NB4 (cell line): ENCODE measurements at regions not wholly inside any gene's neighbourhood (a gene's known extent, or its start where the extent isn't known, plus 50 kb on each side); places are given as distances from the start of the nearest gene placed in this dataset.

Experiments
- POLR2A ChIP-seq: IDR thresholded peaks from 2 replicates; pipeline ENCODE4 v1.6.1; 2011; ENCODE audit warnings: mild to moderate bottlenecking; ENCODE audit not compliant: insufficient read length; ENCODE audit errors: extremely low read depth
- TF ChIP-seq, protein P1 (sequence below): IDR thresholded peaks from 2 replicates; pipeline ENCODE4 v1.6.1; 2011; ENCODE audit warnings: low read depth, low read length
- TF ChIP-seq, protein P2 (sequence below): IDR thresholded peaks from one replicate; pipeline ENCODE4 v1.5.1; 2012; ENCODE audit warnings: low read depth, low read length

DNA sequence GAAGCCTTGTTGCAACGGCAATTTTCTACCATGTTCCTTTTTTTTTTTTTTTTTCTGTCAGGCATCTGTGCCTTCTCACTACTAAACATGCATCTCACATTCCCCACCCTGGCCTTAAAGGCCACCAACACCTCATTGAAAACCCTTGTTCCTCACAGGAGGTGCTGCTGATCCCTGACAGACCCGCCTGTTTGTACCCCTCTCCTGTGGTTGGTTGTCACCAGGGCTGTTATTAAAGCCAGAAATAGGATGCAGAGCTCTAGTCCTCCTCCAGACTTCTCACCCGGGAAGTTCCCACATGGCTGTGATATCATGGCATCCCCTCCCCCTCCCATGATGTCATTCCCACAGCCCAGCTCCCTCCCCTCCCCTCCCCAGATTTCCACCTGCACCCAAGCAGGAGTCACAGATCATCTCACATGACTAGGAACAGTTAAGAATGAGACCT is 302.8 kb upstream of the NCAM1 start:
- TF ChIP-seq, protein P1, sequence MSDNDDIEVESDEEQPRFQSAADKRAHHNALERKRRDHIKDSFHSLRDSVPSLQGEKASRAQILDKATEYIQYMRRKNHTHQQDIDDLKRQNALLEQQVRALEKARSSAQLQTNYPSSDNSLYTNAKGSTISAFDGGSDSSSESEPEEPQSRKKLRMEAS: no peak
- TF ChIP-seq, protein P2, sequence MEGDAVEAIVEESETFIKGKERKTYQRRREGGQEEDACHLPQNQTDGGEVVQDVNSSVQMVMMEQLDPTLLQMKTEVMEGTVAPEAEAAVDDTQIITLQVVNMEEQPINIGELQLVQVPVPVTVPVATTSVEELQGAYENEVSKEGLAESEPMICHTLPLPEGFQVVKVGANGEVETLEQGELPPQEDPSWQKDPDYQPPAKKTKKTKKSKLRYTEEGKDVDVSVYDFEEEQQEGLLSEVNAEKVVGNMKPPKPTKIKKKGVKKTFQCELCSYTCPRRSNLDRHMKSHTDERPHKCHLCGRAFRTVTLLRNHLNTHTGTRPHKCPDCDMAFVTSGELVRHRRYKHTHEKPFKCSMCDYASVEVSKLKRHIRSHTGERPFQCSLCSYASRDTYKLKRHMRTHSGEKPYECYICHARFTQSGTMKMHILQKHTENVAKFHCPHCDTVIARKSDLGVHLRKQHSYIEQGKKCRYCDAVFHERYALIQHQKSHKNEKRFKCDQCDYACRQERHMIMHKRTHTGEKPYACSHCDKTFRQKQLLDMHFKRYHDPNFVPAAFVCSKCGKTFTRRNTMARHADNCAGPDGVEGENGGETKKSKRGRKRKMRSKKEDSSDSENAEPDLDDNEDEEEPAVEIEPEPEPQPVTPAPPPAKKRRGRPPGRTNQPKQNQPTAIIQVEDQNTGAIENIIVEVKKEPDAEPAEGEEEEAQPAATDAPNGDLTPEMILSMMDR: no peak
- TF ChIP-seq POLR2A: no peak
